Brain microvascular endothelial cell (primary cell): ENCODE measurements at regions not wholly inside any gene's neighbourhood (a gene's known extent, or its start where the extent isn't known, plus 50 kb on each side); places are given as distances from the start of the nearest gene placed in this dataset.

Experiments used
- DNase-seq: peaks from one replicate; pipeline ENCODE4 v3.0.0-alpha.2; 2020
- H3K27ac ChIP-seq: fragments of 250-450 bp; sonication (Bioruptor Pico); 2 replicates; pipeline ENCODE4 v1.5.1; 2020; ENCODE audit warnings: mild to moderate bottlenecking, moderate library complexity
- H3K27me3 ChIP-seq: fragments of 250-450 bp; sonication (Bioruptor Pico); replicated peaks from 2 replicates; pipeline ENCODE4 v1.5.1; 2020; ENCODE audit warnings: mild to moderate bottlenecking
- H3K36me3 ChIP-seq: fragments of 250-450 bp; sonication (Bioruptor Pico); replicated peaks from 2 replicates; pipeline ENCODE4 v1.5.1; 2020; ENCODE audit warnings: mild to moderate bottlenecking
- H3K4me3 ChIP-seq: 2 replicates; pipeline ENCODE4 v1.5.1; 2011; ENCODE audit warnings: low read depth, mild to moderate bottlenecking, control low read depth, low read length, moderate library complexity
- CTCF ChIP-seq: IDR thresholded peaks from 2 replicates; pipeline ENCODE4 v1.5.1; 2011; ENCODE audit warnings: low read depth, mild to moderate bottlenecking, moderate library complexity, low read length, control low read depth, inconsistent platforms; ENCODE audit errors: missing control alignments
- in situ Hi-C: cut with HindIII; loops from 2 replicates; pipeline ENCODE4 v1.10.0; 2017; ENCODE audit warnings: low sequenced_read_pairs, low pct_ligation_motif_present

DNA sequence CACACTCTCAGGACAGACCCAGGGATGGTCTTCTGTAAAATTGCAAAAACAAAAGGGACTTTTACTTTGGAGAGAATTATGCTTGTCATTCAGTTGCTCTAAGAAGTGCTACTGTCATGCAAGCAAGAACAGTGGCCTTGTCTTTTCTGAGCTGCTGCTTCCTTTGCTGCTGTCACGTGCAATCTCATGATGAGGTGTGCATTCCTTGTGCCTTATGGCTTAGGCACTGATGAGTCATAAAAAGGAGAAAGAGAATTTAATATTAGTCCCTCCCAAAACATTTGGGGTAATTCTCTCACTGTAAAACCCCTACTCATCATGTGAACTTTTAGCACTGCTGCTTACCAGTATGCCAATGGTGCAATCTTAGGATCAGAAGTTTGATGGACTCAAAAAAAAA, 2051.3 kb downstream of the TP53TG3F start:
- in situ Hi-C loops, result no loop called here
- H3K4me3 ChIP-seq, result no peak overlapping the region
- no peak for TF ChIP-seq CTCF
- no peak for DNase-seq
- H3K27me3 ChIP-seq, result no peaks in the 10 kb centered on the region
- no peaks in the 10 kb centered on the region for H3K36me3 ChIP-seq
- no peak overlapping the region for H3K27ac ChIP-seq

DNA sequence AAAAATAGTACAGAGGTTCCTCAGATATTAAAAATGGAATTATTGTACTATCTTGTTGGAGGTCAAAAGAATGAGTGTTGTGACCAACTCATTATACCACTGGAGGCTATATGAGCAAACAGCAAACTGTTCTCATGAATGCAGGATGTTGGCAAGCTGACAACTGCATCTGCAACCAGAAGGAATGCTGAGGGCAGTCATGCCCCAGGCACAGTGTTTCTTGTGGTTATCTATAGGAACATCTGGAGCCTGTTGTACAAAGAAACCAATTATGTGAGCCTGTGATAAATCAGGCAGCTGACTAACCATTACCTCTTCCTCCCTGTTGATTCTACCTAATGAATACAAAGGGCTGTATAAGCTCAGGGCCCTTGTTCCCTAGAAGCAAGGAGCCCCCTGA, 2057.1 kb downstream of the TP53TG3F start:
- no peak for TF ChIP-seq CTCF
- Histone ChIP-seq H3K27ac (no peak overlapping the region), H3K27me3 (no peaks in the 10 kb centered on the region), H3K4me3 (no peak overlapping the region), H3K36me3 (no peaks in the 10 kb centered on the region)
- no peak for DNase-seq
- in situ Hi-C loops, result no loop called here

- no peak for TF ChIP-seq CTCF
- Histone ChIP-seq H3K27ac (no peak overlapping the region), H3K27me3 (no peaks in the 10 kb centered on the region), H3K36me3 (no peaks in the 10 kb centered on the region), H3K4me3 (no peak overlapping the region)
- no peak for DNase-seq
- in situ Hi-C loops, result no loop called here
Measured at GRCh38 chr16:35516971-35517370, 2057.6 kb downstream of the TP53TG3F start.

DNA sequence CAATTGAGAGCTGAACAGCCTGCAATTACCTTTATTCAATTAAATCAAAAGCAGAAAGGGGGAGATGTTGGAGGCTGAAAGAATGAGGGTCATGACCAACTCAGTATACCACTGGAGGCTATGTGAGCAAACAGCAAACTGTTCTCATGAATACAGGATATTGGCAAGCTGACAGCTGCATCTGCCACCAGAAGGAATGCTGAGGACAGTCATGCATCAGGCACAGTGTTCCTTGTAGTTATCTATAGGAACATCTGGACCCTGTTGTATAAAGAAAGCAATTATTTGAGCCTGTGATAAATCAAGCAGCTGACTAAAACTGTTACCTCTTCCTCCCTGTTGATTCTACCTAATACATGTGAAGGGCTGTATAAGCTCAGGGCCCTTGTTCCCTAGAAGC, 2064.6 kb downstream of the TP53TG3F start:
- in situ Hi-C loops, result no loop called here
- no peak for DNase-seq
- no peak for TF ChIP-seq CTCF

DNA sequence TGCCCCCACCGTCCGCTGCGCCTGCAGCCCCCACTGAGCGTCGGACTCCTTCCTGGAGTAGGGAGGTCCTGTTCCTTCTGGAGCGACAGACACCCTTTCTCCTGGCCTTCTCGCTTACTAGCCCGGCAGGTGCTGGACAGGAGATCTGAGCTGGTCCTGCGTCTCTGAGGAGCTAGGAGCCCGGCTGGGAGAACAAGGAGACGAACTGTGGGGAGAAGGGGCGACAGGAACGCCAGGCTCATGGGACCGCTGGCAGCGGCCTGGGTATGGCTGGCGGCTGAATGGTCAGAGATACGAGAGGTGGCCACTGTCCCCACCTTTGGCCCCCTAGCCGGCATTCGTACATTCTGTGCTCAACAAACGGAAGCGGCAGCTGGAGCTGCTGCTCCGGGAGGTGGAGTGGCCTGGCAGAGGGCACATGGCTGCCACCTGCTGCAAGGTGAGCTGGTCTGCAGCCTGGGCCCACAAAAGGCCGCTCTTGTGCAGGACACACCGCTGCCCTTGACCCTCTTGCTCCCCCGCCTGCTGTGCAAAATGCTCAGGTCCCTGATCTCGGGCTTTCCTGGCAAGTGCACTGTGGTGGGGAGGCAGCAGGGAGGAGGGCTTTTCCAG, 2066.7 kb downstream of the TP53TG3F start:
- no peak for DNase-seq
- Histone ChIP-seq H3K27ac (no peak overlapping the region), H3K27me3 (no peaks in the 10 kb centered on the region), H3K4me3 (no peak overlapping the region), H3K36me3 (no peaks in the 10 kb centered on the region)
- in situ Hi-C loops, result no loop called here
- no peak for TF ChIP-seq CTCF

More for the DNA sequence above, 2064.6 kb downstream of the TP53TG3F start:
- Histone ChIP-seq H3K36me3 (no peaks in the 10 kb centered on the region), H3K27me3 (no peaks in the 10 kb centered on the region), H3K4me3 (no peak overlapping the region), H3K27ac (no peak overlapping the region)

DNA sequence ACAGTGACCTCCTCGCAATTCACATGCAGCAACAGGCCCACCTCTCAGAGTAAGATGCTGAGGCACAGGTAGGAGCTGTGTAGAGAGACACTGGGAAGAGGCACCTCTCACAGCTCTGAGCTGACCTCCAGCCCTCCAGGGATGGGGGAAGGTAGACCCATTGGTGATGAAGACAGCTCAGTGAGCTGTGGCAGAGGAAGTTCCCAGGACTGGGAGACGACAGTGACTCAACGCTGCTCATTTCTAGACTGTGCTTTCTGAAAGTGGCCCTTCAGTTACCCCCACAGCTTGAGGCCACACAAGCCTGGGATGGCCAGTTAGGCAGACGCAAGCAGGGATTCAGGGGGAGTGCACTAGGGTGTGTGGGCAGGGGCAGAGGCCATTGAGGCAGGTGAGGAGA, 2073.2 kb downstream of the TP53TG3F start:
- no peak overlapping the region for H3K4me3 ChIP-seq
- H3K27me3 ChIP-seq, result no peaks in the 10 kb centered on the region
- in situ Hi-C loops, result no loop called here
- H3K36me3 ChIP-seq, result no peaks in the 10 kb centered on the region
- no peak for TF ChIP-seq CTCF
- no peak overlapping the region for H3K27ac ChIP-seq
- DNase-seq, result no peak
